Erythroblast (primary cell): ENCODE measurements at regions not wholly inside any gene's neighbourhood (a gene's known extent, or its start where the extent isn't known, plus 50 kb on each side); places are given as distances from the start of the nearest gene placed in this dataset.

Experiments used
- GATA1 ChIP-seq: IDR thresholded peaks from 2 replicates; pipeline ENCODE4 v1.6.1; 2011; ENCODE audit warnings: low read depth, mild to moderate bottlenecking, control low read depth, low read length, moderate library complexity
- POLR2A ChIP-seq: IDR thresholded peaks from 2 replicates; pipeline ENCODE4 v1.6.1; 2011; ENCODE audit warnings: mild to moderate bottlenecking, low read length

DNA sequence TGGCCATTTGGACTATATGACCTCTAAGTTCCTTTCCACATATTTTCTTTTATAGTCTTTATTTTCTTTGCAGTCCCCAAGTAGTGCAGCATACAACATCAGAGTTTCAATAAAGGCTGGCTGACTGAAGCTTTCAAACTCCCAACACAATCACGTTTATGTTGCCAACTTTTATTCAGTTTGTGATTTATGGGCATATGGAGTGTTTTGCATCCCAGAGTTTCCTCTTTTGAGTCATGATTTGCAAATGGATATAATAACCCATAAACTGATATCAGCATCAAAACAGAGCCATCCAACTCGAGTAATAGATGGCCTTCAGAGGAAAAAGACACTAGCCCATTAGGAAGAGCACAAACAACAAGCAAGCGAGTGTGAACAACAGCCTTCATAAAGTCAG is 414.0 kb downstream of the ELAVL2 start:
- no peak for TF ChIP-seq POLR2A
- TF ChIP-seq GATA1 = no peak
